Uterus (tissue), 2 donors: ENCODE measurements at regions not wholly inside any gene's neighbourhood (a gene's known extent, or its start where the extent isn't known, plus 50 kb on each side); places are given as distances from the start of the nearest gene placed in this dataset.

Source experiments
- POLR2A ChIP-seq, 2 donors: fragments of 450-650 bp; IDR thresholded peaks; one replicate each; pipeline ENCODE4 v1.6.1; 2016; ENCODE audit warnings: antibody characterized with exemption in 2 of 2, mild to moderate bottlenecking in 1 of 2, moderate library complexity in 1 of 2
- TF ChIP-seq, protein P1 (sequence below), 4 experiments: fragments of 200-600 bp in 2 of 4; fragments of 450-650 bp in 2 of 4; sonication (generic) in 2 of 4; IDR thresholded peaks; one replicate each; pipeline ENCODE4 v1.5.1; 2016 to 2019; ENCODE audit warnings: antibody characterized with exemption in 4 of 4, mild to moderate bottlenecking in 2 of 4, moderate library complexity in 1 of 4

DNA sequence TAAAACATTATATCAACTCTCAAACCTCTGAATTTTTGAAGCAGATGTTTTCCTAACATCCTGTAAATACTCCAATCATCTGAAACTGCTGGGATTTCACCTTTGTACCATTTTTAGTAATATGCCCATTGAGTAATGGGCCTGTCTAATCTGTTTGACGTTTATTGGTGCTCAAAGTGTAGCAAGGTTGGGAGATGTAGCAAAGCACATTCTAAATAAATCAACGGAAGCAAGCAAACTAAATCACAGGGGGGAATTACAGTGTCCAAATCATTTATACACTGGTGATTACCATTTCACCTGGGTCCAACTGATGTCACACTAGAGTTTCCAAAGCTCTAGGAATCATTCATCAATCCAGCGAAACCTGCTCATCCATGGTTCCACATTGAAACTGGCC is 518.7 kb upstream of the TBL1XR1 start:
- TF ChIP-seq, protein P1, sequence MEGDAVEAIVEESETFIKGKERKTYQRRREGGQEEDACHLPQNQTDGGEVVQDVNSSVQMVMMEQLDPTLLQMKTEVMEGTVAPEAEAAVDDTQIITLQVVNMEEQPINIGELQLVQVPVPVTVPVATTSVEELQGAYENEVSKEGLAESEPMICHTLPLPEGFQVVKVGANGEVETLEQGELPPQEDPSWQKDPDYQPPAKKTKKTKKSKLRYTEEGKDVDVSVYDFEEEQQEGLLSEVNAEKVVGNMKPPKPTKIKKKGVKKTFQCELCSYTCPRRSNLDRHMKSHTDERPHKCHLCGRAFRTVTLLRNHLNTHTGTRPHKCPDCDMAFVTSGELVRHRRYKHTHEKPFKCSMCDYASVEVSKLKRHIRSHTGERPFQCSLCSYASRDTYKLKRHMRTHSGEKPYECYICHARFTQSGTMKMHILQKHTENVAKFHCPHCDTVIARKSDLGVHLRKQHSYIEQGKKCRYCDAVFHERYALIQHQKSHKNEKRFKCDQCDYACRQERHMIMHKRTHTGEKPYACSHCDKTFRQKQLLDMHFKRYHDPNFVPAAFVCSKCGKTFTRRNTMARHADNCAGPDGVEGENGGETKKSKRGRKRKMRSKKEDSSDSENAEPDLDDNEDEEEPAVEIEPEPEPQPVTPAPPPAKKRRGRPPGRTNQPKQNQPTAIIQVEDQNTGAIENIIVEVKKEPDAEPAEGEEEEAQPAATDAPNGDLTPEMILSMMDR (IDR thresholded peaks at IDR 0.05) = no peak
- TF ChIP-seq POLR2A (IDR thresholded peaks at IDR 0.05) = no peak
